HEK293 (cell line): ENCODE measurements at regions not wholly inside any gene's neighbourhood (a gene's known extent, or its start where the extent isn't known, plus 50 kb on each side); places are given as distances from the start of the nearest gene placed in this dataset.

Source experiments
- CTCF ChIA-PET: fragments of 350-600 bp; formaldehyde crosslinking; extraction: SDS; loops from one replicate; lab custom pipeline; 2021; ENCODE audit warnings: antibody characterized with exemption; lab: Yijun Ruan, JAX
- POLR2A ChIA-PET: fragments of 300-600 bp; formaldehyde crosslinking; extraction: SDS; loops from one replicate; lab custom pipeline; 2020; ENCODE audit warnings: antibody characterized with exemption, inconsistent platforms; lab: Yijun Ruan, JAX
- H3K27ac ChIP-seq: fragments of 200-500 bp; sonication (Bioruptor generic); 2 replicates; pipeline ENCODE4 v1.5.1; 2014; ENCODE audit warnings: low read depth, low read length, control low read depth, inconsistent platforms; ENCODE audit errors: extremely low read depth
- H3K36me3 ChIP-seq, 2 experiments: fragments of 200-500 bp in 1 of 2; sonication (Bioruptor generic) in 1 of 2; 1 replicate in 1 of 2; 2 replicates in 1 of 2; pipeline ENCODE4 v1.5.1; 2014 to 2017; ENCODE audit warnings: inconsistent platforms in 2 of 2, low read length in 2 of 2; ENCODE audit not compliant: control insufficient read depth in 2 of 2, insufficient read depth in 1 of 2
- H3K4me1 ChIP-seq: fragments of 200-500 bp; sonication (Bioruptor generic); 2 replicates; pipeline ENCODE4 v1.5.1; 2014; ENCODE audit warnings: mild to moderate bottlenecking, low read length, inconsistent platforms; ENCODE audit not compliant: control insufficient read depth, insufficient read depth
- H3K4me3 ChIP-seq: 2 replicates; pipeline ENCODE4 v1.5.1; 2011; ENCODE audit warnings: low read depth, mild to moderate bottlenecking, control low read depth, low read length, moderate library complexity
- H3K9me3 ChIP-seq: fragments of 200-500 bp; sonication (Bioruptor generic); 2 replicates; pipeline ENCODE4 v1.5.1; 2014; ENCODE audit warnings: low read depth, low read length, inconsistent platforms; ENCODE audit not compliant: control insufficient read depth, insufficient read depth
- SALL2 ChIP-seq: fragments of 450-650 bp; formaldehyde crosslinking; IDR thresholded peaks from 2 replicates; pipeline ENCODE4 v1.5.0; 2017; ENCODE audit warnings: missing biosample characterization, mild to moderate bottlenecking, missing genetic modification characterization, borderline replicate concordance
- SCRT1 ChIP-seq: fragments of 450-650 bp; formaldehyde crosslinking; IDR thresholded peaks from 2 replicates; pipeline ENCODE4 v1.5.1; 2016; ENCODE audit warnings: missing biosample characterization, missing genetic modification characterization, borderline replicate concordance
- SP2 ChIP-seq: fragments of 450-650 bp; formaldehyde crosslinking; IDR thresholded peaks from 2 replicates; pipeline ENCODE4 v1.5.1; 2016; ENCODE audit warnings: missing biosample characterization, missing genetic modification characterization
- ZFP41 ChIP-seq: fragments of 450-650 bp; formaldehyde crosslinking; IDR thresholded peaks from 2 replicates; pipeline ENCODE4 v1.5.1; 2016; ENCODE audit warnings: missing biosample characterization, missing genetic modification characterization, borderline replicate concordance
- ZNF155 ChIP-seq: fragments of 450-650 bp; formaldehyde crosslinking; IDR thresholded peaks from 2 replicates; pipeline ENCODE4 v1.5.1; 2016; ENCODE audit warnings: missing biosample characterization, missing genetic modification characterization
- ZNF2 ChIP-seq: fragments of 450-650 bp; formaldehyde crosslinking; IDR thresholded peaks from 2 replicates; pipeline ENCODE4 v1.5.1; 2016; ENCODE audit warnings: missing biosample characterization, missing genetic modification characterization
- ZNF223 ChIP-seq: fragments of 450-650 bp; formaldehyde crosslinking; IDR thresholded peaks from 2 replicates; pipeline ENCODE4 v1.5.1; 2016; ENCODE audit warnings: missing biosample characterization, missing genetic modification characterization
- ZNF404 ChIP-seq: fragments of 450-650 bp; formaldehyde crosslinking; IDR thresholded peaks from 2 replicates; pipeline ENCODE4 v1.5.1; 2017; ENCODE audit warnings: missing biosample characterization, missing genetic modification characterization
- ZNF501 ChIP-seq: fragments of 450-650 bp; formaldehyde crosslinking; IDR thresholded peaks from 2 replicates; pipeline ENCODE4 v1.5.1; 2016; ENCODE audit warnings: missing biosample characterization, missing genetic modification characterization
- ZNF510 ChIP-seq: fragments of 450-650 bp; formaldehyde crosslinking; IDR thresholded peaks from 2 replicates; pipeline ENCODE4 v1.5.1; 2018; ENCODE audit warnings: mild to moderate bottlenecking, missing genetic modification characterization, missing biosample characterization; ENCODE audit not compliant: insufficient replicate concordance
- ZNF518A ChIP-seq: fragments of 450-650 bp; formaldehyde crosslinking; conservative IDR thresholded peaks from 2 replicates; pipeline ENCODE4 v1.5.1; 2016; ENCODE audit warnings: low read depth, missing biosample characterization, missing genetic modification characterization
- ZNF549 ChIP-seq: fragments of 450-650 bp; IDR thresholded peaks from 2 replicates; pipeline ENCODE4 v1.5.1; 2018; ENCODE audit warnings: missing biosample characterization, missing genetic modification characterization, mild to moderate bottlenecking, inconsistent platforms, moderate library complexity
- ZNF600 ChIP-seq: fragments of 450-650 bp; formaldehyde crosslinking; IDR thresholded peaks from 2 replicates; pipeline ENCODE4 v1.5.1; 2016; ENCODE audit warnings: missing biosample characterization, missing genetic modification characterization
- ZSCAN16 ChIP-seq: fragments of 450-650 bp; formaldehyde crosslinking; IDR thresholded peaks from 2 replicates; pipeline ENCODE4 v1.5.1; 2016; ENCODE audit warnings: missing biosample characterization, missing genetic modification characterization
- TF ChIP-seq, protein P1 (sequence below): fragments of 450-650 bp; formaldehyde crosslinking; IDR thresholded peaks from 2 replicates; pipeline ENCODE4 v1.5.1; 2016; ENCODE audit warnings: missing biosample characterization, missing genetic modification characterization

DNA sequence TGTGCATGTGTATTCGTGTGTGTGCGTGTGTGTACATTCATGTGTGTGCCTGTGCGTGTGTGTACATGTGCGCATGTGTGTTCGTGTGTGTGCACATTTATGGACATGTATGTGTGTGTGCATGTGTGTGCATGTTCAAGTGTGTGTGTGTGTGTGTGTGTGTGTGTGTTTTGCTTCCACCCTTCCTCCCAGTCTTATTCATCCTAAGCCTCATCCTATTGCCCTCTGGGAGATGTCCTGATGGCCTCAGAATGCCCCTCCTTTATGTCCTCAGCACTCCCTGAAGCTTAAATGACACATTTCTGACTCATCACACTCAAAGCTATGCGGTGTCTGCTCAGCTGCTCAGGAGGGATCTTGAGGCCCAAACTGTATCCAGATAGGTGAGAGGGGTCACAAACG is 76.6 kb upstream of the CCDC167 start (continued):
- TF ChIP-seq ZNF510 (tag by site-specific recombination) (no peak), ZNF600 (tag by site-specific recombination) (peak; percentile 53; the same call in 1 of the 2 replicates)

DNA sequence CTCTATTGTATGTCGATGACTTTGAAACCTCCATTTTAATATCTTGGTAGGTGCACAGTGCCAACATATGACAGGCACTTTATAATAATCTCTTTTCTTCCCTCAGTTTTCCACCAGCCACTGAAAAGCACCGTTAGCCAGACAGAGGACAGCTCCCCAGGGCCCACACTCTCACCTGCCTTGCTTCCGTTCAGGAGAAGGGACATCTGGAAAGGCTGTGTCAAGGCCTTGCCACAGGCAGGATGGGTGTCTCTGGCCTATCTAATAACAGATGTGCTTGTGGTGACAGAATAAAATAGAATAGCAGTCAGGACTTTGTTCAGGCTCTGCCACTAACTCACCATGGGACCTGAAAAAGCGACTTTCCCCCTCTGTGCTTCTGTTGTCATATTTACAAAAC is 75.5 kb upstream of the CCDC167 start:
- Histone ChIP-seq H3K4me1 (no peaks in the 10 kb centered on the region), H3K9me3 (no peaks in the 10 kb centered on the region), H3K27ac (no peak overlapping the region), H3K36me3 (no peaks in the 10 kb centered on the region), H3K4me3 (no peak overlapping the region)
- ChIA-PET CTCF (interaction anchor here (1.0 to 2.0 kb wide), 2 partner anchors 10 to 117 kb away, joined by 3 to 13 read pairs; no protein-coding TSS in a partner anchor), POLR2A (no interaction called here)
- TF ChIP-seq ZNF2 (no peak), ZNF155 (tag by site-specific recombination) (no peak), ZNF223 (tag by site-specific recombination) (no peak), SCRT1 (tag by site-specific recombination) (no peak), ZNF501 (tag by site-specific recombination) (no peak), ZNF518A (tag by site-specific recombination) (no peak), SALL2 (tag by site-specific recombination) (no peak), ZFP41 (tag by site-specific recombination) (no peak), ZNF404 (tag by site-specific recombination) (no peak), ZNF549 (no peak)
- TF ChIP-seq, protein P1, sequence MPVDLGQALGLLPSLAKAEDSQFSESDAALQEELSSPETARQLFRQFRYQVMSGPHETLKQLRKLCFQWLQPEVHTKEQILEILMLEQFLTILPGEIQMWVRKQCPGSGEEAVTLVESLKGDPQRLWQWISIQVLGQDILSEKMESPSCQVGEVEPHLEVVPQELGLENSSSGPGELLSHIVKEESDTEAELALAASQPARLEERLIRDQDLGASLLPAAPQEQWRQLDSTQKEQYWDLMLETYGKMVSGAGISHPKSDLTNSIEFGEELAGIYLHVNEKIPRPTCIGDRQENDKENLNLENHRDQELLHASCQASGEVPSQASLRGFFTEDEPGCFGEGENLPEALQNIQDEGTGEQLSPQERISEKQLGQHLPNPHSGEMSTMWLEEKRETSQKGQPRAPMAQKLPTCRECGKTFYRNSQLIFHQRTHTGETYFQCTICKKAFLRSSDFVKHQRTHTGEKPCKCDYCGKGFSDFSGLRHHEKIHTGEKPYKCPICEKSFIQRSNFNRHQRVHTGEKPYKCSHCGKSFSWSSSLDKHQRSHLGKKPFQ (tag by site-specific recombination): no peak

GRCh38 chr6:37572334-37572733 is 72.6 kb upstream of the CCDC167 start:
- Histone ChIP-seq H3K4me3 (no peak overlapping the region), H3K36me3 (no peaks in the 10 kb centered on the region), H3K9me3 (no peaks in the 10 kb centered on the region), H3K4me1 (no peaks in the 10 kb centered on the region), H3K27ac (no peak overlapping the region)
- TF ChIP-seq SP2 (0 out of 2 replicates have a peak, but pooled peaks have one; percentile 16), ZNF600 (tag by site-specific recombination) (no peak), ZSCAN16 (tag by site-specific recombination) (no peak)
- ChIA-PET POLR2A (no interaction called here), CTCF (interaction anchor here (1.1 to 2.9 kb wide), 5 partner anchors 8 to 120 kb away, joined by 3 to 11 read pairs (median 6); no protein-coding TSS in a partner anchor)
